Fibroblast of villous mesenchyme (primary cell): ENCODE measurements at regions not wholly inside any gene's neighbourhood (a gene's known extent, or its start where the extent isn't known, plus 50 kb on each side); places are given as distances from the start of the nearest gene placed in this dataset.

Experiments
- DNase-seq: peaks from one replicate; pipeline ENCODE4 v3.0.0-alpha.2; 2010; ENCODE audit warnings: low read depth
- H3K4me3 ChIP-seq: 2 replicates; pipeline ENCODE4 v1.5.1; 2011; ENCODE audit warnings: low read depth, mild to moderate bottlenecking, low read length
- TF ChIP-seq, protein P1 (sequence below): IDR thresholded peaks from 2 replicates; pipeline ENCODE4 v1.5.1; 2012; ENCODE audit warnings: low read depth, mild to moderate bottlenecking, low read length; ENCODE audit not compliant: insufficient read depth

DNA sequence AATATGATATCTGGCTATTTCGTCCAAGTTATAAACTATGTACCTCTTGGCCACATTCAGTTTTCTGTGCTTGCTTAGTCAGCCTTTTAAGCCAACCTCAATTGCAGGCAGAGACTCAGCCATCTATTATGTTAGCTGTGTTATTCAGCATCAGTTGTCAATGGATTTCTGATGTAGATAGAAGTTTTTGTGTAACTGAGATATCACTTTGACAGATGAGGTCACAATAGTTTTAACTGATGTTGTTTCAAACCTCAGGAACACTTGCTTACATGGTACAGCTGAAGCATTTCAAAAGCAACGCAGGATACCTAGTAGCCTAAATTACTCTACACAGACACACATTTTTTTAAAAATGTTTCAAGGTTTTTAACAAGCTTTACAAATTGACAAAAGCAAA lies 1478.0 kb downstream of the NCAM2 start:
- TF ChIP-seq, protein P1, sequence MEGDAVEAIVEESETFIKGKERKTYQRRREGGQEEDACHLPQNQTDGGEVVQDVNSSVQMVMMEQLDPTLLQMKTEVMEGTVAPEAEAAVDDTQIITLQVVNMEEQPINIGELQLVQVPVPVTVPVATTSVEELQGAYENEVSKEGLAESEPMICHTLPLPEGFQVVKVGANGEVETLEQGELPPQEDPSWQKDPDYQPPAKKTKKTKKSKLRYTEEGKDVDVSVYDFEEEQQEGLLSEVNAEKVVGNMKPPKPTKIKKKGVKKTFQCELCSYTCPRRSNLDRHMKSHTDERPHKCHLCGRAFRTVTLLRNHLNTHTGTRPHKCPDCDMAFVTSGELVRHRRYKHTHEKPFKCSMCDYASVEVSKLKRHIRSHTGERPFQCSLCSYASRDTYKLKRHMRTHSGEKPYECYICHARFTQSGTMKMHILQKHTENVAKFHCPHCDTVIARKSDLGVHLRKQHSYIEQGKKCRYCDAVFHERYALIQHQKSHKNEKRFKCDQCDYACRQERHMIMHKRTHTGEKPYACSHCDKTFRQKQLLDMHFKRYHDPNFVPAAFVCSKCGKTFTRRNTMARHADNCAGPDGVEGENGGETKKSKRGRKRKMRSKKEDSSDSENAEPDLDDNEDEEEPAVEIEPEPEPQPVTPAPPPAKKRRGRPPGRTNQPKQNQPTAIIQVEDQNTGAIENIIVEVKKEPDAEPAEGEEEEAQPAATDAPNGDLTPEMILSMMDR = no peak
- H3K4me3 ChIP-seq = no peak overlapping the region
- no peak for DNase-seq

DNA sequence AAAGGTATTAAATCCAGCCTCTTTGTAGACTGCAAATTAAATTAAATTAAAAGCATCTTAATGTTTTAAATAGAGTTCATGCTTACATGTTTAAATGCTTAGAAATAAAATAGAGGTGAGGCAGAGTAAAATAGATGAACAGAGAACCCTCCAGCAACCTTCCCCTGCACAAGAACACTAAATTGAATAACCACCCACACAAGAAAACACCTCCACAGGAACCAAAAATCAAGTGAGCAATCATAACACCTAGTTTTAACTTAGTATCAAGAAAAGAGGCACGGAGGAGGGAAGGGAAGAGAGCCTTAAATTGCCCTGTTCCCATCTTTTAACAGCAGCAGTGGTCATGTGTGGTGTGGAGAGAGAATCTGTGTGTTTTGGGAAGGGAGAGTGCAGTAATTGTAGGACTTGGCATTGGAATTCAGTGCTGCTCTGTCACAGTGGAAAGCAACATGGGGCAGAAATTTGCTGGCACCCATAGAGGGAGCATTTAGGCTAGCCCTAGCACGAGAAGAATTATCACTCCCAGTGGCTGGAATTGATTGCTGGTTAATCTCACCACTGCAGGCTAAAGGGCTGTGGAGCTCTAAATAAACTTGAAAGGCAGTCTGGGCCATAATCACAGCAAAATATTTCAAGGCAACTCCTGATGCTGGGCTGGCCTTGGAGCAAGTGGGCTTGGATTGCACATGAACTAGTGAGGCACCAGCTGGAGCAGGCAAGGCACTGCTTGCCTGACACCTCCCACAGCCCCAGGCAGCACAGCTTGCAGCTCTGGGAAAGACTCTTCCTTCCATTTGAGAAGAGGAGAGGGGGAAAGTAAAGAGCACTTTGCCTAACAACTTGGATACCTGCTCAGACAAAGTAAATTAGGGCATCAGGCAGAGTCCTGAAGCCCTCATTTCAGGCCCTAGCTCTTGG lies 1478.8 kb downstream of the NCAM2 start:
- no peak overlapping the region for H3K4me3 ChIP-seq

DNA sequence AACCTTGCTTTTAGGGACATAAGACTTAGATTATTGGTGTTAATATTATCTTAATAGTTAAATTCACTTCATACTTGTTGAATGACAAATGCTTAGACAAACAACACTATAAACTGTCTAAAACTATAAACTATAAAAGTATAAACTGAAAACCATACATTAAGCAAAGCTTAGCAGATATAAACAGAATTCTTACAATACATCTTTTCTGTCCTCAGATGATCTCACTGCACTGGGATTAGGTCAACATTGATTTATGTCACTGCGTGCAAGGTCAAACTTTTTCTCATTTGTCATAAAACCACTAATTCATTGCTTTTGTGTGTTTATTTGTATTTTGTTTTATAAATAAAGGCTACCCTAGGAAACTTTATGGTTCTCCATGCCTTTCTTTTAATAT lies 1491.8 kb downstream of the NCAM2 start:
- no peak overlapping the region for H3K4me3 ChIP-seq
- no peak for DNase-seq
- TF ChIP-seq, protein P1 = no peak

More for the DNA sequence above, 1478.8 kb downstream of the NCAM2 start:
- TF ChIP-seq, protein P1 = no peak
- no peak for DNase-seq

DNA sequence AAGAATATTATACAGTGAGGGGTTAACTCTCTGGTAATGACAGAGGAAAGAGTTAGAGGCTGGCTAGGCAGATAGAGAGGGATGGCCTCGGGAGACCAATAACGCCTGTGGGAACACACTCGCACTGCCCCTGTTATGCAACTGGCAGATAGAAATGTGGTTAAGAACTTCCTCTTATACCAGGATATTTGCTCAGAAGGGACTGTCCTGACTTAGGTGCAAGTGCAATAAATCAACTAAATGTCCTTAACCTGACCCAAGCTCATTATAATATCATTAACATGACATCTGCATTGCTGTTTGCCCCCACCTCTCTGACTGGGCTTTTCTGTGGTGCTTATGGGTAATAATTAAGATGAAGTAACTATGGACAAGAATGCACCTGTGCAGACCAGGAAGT lies 1518.0 kb downstream of the NCAM2 start:
- H3K4me3 ChIP-seq = no peak overlapping the region
- TF ChIP-seq, protein P1 = no peak
- DNase-seq = no peak

DNA sequence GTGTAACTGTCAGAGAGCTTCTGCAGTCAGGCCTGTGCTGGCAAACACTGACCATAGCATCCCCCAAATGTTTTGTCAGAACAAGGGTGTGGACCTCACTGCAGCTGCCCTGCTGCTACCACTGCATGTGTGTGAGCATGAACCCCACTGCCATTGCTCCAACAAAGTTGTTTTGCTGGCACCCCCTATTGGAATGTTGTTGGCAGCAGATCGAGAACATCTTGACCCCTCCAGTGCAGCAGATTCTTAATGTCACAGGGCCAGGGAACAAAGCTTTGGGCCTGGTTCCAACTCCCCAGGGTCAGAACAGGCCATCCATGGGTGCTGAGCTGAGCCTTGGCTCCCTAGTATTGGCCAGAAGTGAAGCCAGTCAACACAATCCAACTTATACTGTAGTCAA lies 1537.4 kb downstream of the NCAM2 start:
- TF ChIP-seq, protein P1 = no peak

DNA sequence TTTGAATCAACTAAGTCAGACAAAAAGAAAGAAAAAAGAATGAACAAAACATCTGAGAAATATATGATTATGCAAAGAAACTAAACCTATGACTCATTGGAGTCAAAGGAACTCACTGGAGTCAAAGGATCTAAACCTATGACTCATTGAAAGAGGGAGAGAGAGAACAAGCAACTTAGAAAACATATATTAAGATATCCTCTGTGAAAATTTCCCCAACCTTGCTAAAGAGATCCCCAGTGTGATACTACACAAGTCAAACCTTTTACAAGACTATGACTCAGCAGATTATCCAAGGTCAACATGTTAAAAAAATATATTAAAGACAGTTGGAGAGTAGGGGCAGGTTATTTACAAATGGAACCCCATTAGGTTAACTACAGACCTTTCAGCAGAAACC lies 1538.3 kb downstream of the NCAM2 start:
- TF ChIP-seq, protein P1 = no peak
- no peak for DNase-seq
- no peak overlapping the region for H3K4me3 ChIP-seq

More for the DNA sequence above, 1537.4 kb downstream of the NCAM2 start:
- no peak for DNase-seq
- no peak overlapping the region for H3K4me3 ChIP-seq
